ENCODE measurements at regions not wholly inside any gene's neighbourhood (a gene's known extent, or its start where the extent isn't known, plus 50 kb on each side); places are given as distances from the start of the nearest gene placed in this dataset.

DNA sequence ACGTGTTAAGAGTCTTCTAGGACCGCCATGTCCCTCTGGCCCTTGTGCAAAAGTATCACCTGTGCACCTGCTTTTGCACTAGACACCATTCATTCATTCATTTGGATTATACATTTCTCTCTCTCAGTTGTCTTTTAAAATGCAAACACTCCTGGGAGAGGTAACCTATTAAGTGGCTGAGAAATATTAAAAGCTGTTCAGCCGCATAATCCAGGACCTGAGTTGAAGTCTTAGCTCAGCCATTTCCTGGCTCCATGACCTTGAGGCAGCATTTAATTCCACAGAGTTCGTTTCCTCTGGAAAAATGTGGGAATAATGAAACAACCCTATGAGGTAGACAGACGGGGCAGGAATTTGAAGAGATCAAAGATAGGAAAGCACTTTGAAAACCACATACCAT, 251.6 kb downstream of the RPS24 start:
- H3K27ac ChIP-seq = no peak overlapping the region
- H3K9me3 ChIP-seq = no peaks in the 10 kb centered on the region
- H3K36me3 ChIP-seq = no peaks in the 10 kb centered on the region
- no peaks in the 10 kb centered on the region for H3K27me3 ChIP-seq
- no peak for TF ChIP-seq POLR2A (IDR thresholded peaks at IDR 0.05)
- TF ChIP-seq, protein P1, sequence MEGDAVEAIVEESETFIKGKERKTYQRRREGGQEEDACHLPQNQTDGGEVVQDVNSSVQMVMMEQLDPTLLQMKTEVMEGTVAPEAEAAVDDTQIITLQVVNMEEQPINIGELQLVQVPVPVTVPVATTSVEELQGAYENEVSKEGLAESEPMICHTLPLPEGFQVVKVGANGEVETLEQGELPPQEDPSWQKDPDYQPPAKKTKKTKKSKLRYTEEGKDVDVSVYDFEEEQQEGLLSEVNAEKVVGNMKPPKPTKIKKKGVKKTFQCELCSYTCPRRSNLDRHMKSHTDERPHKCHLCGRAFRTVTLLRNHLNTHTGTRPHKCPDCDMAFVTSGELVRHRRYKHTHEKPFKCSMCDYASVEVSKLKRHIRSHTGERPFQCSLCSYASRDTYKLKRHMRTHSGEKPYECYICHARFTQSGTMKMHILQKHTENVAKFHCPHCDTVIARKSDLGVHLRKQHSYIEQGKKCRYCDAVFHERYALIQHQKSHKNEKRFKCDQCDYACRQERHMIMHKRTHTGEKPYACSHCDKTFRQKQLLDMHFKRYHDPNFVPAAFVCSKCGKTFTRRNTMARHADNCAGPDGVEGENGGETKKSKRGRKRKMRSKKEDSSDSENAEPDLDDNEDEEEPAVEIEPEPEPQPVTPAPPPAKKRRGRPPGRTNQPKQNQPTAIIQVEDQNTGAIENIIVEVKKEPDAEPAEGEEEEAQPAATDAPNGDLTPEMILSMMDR (IDR thresholded peaks at IDR 0.05) = no peak
- ATAC-seq = no peak
- H3K4me3 ChIP-seq = no peak overlapping the region
- intact Hi-C loops (cut with DNase I) = no loop called here
- WGBS (ENCODE audit: insufficient coverage, low coverage, low lambda C conversion rate, missing lambda C conversion rate) = 30% methylated on average over 5 of the region's 5 CpGs
- H3K4me1 ChIP-seq = no peaks in the 10 kb centered on the region
- DNase-seq = no peak

DNA sequence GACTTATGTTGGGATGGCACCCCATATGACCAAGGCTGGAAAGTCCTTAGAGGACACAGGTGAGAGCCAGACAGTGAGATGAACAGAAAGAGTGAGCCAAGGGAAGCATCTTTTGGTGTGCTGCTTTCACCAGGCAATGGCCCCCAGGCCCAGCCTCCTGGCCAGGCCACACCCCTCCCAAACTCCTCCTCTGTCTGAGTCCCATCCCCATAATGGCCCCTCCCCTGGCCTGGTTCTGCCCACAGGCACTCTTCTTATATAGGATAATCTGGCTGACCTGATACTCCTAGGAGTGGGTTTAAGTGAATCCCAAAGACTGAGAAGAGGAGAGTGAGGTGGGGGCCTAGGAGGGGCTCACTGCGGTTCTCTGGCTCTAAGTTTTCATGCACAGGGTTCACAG, 252.5 kb downstream of the RPS24 start:
- no peak for TF ChIP-seq POLR2A (IDR thresholded peaks at IDR 0.05)
- TF ChIP-seq, protein P1 (IDR thresholded peaks at IDR 0.05) = no peak
- 50% methylated on average over 1 of the region's 1 CpG for WGBS (ENCODE audit: insufficient coverage, low coverage, low lambda C conversion rate, missing lambda C conversion rate)

DNA sequence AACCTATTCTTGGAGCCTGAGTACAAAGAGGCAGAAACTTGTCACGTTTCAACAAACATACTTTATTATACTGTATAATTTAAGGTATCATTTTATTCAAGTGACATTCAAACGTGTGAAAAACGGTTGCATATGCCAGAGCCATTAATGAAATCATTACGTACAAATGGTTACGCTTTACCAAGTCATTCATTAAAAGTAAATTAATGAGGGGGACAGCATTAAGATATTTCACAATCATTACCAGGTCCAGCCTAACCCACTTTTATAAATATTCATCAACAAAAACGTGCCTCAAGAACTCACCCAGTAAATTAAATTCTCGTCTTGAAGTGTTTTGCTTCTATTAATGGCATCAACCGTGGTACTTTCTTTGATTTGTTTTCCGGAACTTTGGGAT, 253.0 kb downstream of the RPS24 start:
- TF ChIP-seq, protein P1 (IDR thresholded peaks at IDR 0.05) = no peak
- no peak for TF ChIP-seq POLR2A (IDR thresholded peaks at IDR 0.05)
- intact Hi-C loops (cut with DNase I) = no loop called here
- 68% methylated on average over 9 of the region's 9 CpGs for WGBS (ENCODE audit: insufficient coverage, low coverage, low lambda C conversion rate, missing lambda C conversion rate)

More for the DNA sequence above, 252.5 kb downstream of the RPS24 start:
- H3K27ac ChIP-seq = no peak overlapping the region
- H3K36me3 ChIP-seq = no peaks in the 10 kb centered on the region
- intact Hi-C loops (cut with DNase I) = no loop called here
- no peaks in the 10 kb centered on the region for H3K27me3 ChIP-seq
- ATAC-seq (no peak), DNase-seq (no peak)
- H3K9me3 ChIP-seq = no peaks in the 10 kb centered on the region
- H3K4me3 ChIP-seq = no peak overlapping the region
- H3K4me1 ChIP-seq = no peaks in the 10 kb centered on the region

GRCh38 chr10:78287618-78288017, 254.0 kb downstream of the RPS24 start:
- Histone ChIP-seq H3K36me3 (no peaks in the 10 kb centered on the region), H3K27ac (no peak overlapping the region), H3K27me3 (no peaks in the 10 kb centered on the region), H3K4me3 (no peak overlapping the region), H3K4me1 (no peaks in the 10 kb centered on the region), H3K9me3 (no peaks in the 10 kb centered on the region)
- ATAC-seq = no peak
- no peak for DNase-seq
- WGBS (ENCODE audit: insufficient coverage, low coverage, low lambda C conversion rate, missing lambda C conversion rate) = 67% methylated on average over 1 of the region's 1 CpG
- no peak for TF ChIP-seq POLR2A (IDR thresholded peaks at IDR 0.05)
- TF ChIP-seq, protein P1 (IDR thresholded peaks at IDR 0.05) = no peak
- intact Hi-C loops (cut with DNase I) = no loop called here

More for the DNA sequence above, 253.0 kb downstream of the RPS24 start:
- DNase-seq (no peak), ATAC-seq (no peak)
- H3K4me1 ChIP-seq = no peaks in the 10 kb centered on the region
- no peak overlapping the region for H3K4me3 ChIP-seq
- H3K27ac ChIP-seq = no peak overlapping the region
- no peaks in the 10 kb centered on the region for H3K27me3 ChIP-seq
- no peaks in the 10 kb centered on the region for H3K36me3 ChIP-seq
- no peaks in the 10 kb centered on the region for H3K9me3 ChIP-seq

DNA sequence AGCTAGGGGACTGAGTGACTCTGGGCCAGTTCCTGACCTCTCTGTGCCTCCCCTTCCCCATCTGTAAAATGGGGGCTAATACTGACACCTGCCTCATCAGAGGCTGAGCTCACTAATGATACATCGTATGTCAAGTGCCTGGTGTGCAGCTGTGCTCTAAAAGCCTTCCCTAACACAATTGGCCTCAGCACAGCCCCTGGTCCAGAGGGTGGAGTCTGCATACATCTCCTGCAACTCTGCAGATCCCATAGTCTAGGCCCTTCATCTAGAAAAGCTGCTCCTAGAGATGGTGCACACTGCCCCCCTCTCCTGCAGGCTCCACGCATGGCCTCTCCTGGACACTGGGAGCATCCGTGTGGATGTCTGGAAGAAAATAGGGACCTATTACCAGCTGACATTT, 255.0 kb downstream of the RPS24 start:
- Histone ChIP-seq H3K36me3 (no peaks in the 10 kb centered on the region), H3K9me3 (no peaks in the 10 kb centered on the region), H3K4me1 (no peaks in the 10 kb centered on the region), H3K27me3 (no peaks in the 10 kb centered on the region), H3K4me3 (no peak overlapping the region), H3K27ac (no peak overlapping the region)
- ATAC-seq (no peak), DNase-seq (no peak)
- TF ChIP-seq, protein P1 (IDR thresholded peaks at IDR 0.05) = no peak
- TF ChIP-seq POLR2A (IDR thresholded peaks at IDR 0.05) = no peak
- intact Hi-C loops (cut with DNase I) = no loop called here
- no CpG with 5 or more reads among the region's 3 CpGs for WGBS (ENCODE audit: insufficient coverage, low coverage, low lambda C conversion rate, missing lambda C conversion rate)

Measured in right lobe of liver (tissue), 6 donors.